DND-41 (cell line): ENCODE measurements at regions not wholly inside any gene's neighbourhood (a gene's known extent, or its start where the extent isn't known, plus 50 kb on each side); places are given as distances from the start of the nearest gene placed in this dataset.

Experiments
- ATAC-seq: fragments of 200-7000 bp; cut with Tn5 transposase; 3 replicates; pipeline ENCODE4 v1.9.1; 2021; ENCODE audit warnings: low read depth; ENCODE audit not compliant: insufficient read depth
- DNase-seq: peaks from one replicate; pipeline ENCODE4 v3.0.0-alpha.2; 2020
- H2AFZ ChIP-seq: 2 replicates; pipeline ENCODE4 v1.6.0; 2012; ENCODE audit warnings: low read depth, low read length
- H3K27ac ChIP-seq: 2 replicates; pipeline ENCODE4 v1.5.1; 2012; ENCODE audit warnings: low read length, inconsistent platforms
- H3K27me3 ChIP-seq: fragments of 200-600 bp; sonication (generic); 2 replicates; pipeline ENCODE4 v1.6.0; 2012; ENCODE audit warnings: low read length, mild to moderate bottlenecking, inconsistent platforms; ENCODE audit not compliant: insufficient read depth, poor library complexity
- H3K36me3 ChIP-seq: 2 replicates; pipeline ENCODE4 v1.5.1; 2012; ENCODE audit warnings: low read length, inconsistent platforms; ENCODE audit not compliant: insufficient read depth
- H3K4me1 ChIP-seq: 2 replicates; pipeline ENCODE4 v1.5.1; 2012; ENCODE audit warnings: mild to moderate bottlenecking, low read length; ENCODE audit not compliant: insufficient read depth
- H3K4me2 ChIP-seq: 2 replicates; pipeline ENCODE4 v1.6.0; 2012; ENCODE audit warnings: mild to moderate bottlenecking, moderate library complexity, low read length, inconsistent platforms; ENCODE audit not compliant: insufficient read depth
- H3K4me3 ChIP-seq, 2 experiments: fragments of 200-600 bp in 1 of 2; shearing (Covaris generic) in 1 of 2; 2 replicates each; pipeline ENCODE4 v1.5.1; 2012 to 2016; ENCODE audit warnings: inconsistent platforms in 2 of 2, low read length in 2 of 2, mild to moderate bottlenecking in 2 of 2, low read depth in 1 of 2, moderate library complexity in 1 of 2
- H3K79me2 ChIP-seq: 2 replicates; pipeline ENCODE4 v1.6.0; 2012; ENCODE audit warnings: low read length, inconsistent platforms; ENCODE audit not compliant: insufficient read depth
- H3K9ac ChIP-seq: 2 replicates; pipeline ENCODE4 v1.6.0; 2012; ENCODE audit warnings: low read depth, mild to moderate bottlenecking, inconsistent platforms, low read length, moderate library complexity
- H3K9me3 ChIP-seq: 2 replicates; pipeline ENCODE4 v1.5.1; 2012; ENCODE audit warnings: low read length, moderate library complexity, mild to moderate bottlenecking, inconsistent platforms; ENCODE audit not compliant: insufficient read depth, severe bottlenecking
- H4K20me1 ChIP-seq: 2 replicates; pipeline ENCODE4 v1.6.0; 2012; ENCODE audit warnings: low read length; ENCODE audit not compliant: insufficient read depth
- CTCF ChIP-seq: IDR thresholded peaks from 2 replicates; pipeline ENCODE4 v1.5.1; 2012; ENCODE audit warnings: borderline replicate concordance, low read length, moderate library complexity, mild to moderate bottlenecking; ENCODE audit not compliant: poor library complexity, severe bottlenecking; ENCODE audit errors: extremely low read depth
- EZH2 ChIP-seq: IDR thresholded peaks from 3 replicates; pipeline ENCODE4 v1.6.1; 2012; ENCODE audit warnings: borderline replicate concordance, low read depth, mild to moderate bottlenecking, moderate library complexity, low read length, inconsistent platforms; ENCODE audit not compliant: severe bottlenecking

DNA sequence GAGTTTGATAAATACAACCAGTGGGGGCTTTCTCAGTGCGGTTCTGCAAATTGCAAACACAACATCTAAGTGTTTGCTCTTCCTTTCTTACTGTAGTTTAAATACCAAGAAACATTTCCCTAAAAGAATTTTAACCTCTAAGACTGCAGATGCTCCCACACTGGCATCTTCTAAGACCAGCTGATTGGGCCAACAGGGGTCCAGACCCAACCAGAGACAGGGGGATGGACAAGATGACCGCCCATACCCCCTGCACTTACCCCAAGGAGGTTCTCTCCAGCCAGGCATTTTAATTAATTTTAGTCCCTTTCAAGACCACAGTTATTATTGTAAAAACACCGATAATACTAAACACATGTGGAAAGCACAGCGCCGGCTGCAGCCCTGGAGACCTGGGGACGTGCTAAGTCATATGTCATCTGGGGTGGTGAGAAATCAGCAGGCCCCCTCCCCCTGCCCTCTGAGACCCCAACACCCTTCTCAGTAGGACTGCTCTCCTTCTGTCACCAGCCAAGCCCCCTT, 242.3 kb downstream of the SOX9 start:
- no peak overlapping the region for H3K4me2 ChIP-seq
- no peak overlapping the region for H3K4me3 ChIP-seq
- H2AFZ ChIP-seq = no peak overlapping the region
- no peak for DNase-seq
- no peaks in the 10 kb centered on the region for H3K4me1 ChIP-seq
- H3K79me2 ChIP-seq = no peaks in the 10 kb centered on the region
- H3K27me3 ChIP-seq = no peaks in the 10 kb centered on the region
- no peaks in the 10 kb centered on the region for H3K36me3 ChIP-seq
- H3K9me3 ChIP-seq = no peaks in the 10 kb centered on the region
- no peaks in the 10 kb centered on the region for H4K20me1 ChIP-seq
- ATAC-seq = no peak
- TF ChIP-seq EZH2 = no peak
- H3K27ac ChIP-seq = no peak overlapping the region
- no peak overlapping the region for H3K9ac ChIP-seq

GRCh38 chr17:72365857-72366414, 245.1 kb downstream of the SOX9 start:
- H3K4me2 ChIP-seq = no peak overlapping the region
- no peaks in the 10 kb centered on the region for H3K36me3 ChIP-seq
- H2AFZ ChIP-seq = no peak overlapping the region
- no peaks in the 10 kb centered on the region for H3K9me3 ChIP-seq
- no peaks in the 10 kb centered on the region for H3K79me2 ChIP-seq
- no peak for DNase-seq
- H3K9ac ChIP-seq = no peak overlapping the region
- TF ChIP-seq CTCF (no peak), EZH2 (no peak)
- no peak for ATAC-seq
- no peaks in the 10 kb centered on the region for H3K27me3 ChIP-seq
- no peaks in the 10 kb centered on the region for H4K20me1 ChIP-seq
- no peaks in the 10 kb centered on the region for H3K4me1 ChIP-seq
- H3K4me3 ChIP-seq = no peak overlapping the region
- no peak overlapping the region for H3K27ac ChIP-seq

- Histone ChIP-seq H4K20me1 (no peaks in the 10 kb centered on the region), H2AFZ (no peak overlapping the region), H3K27ac (no peak overlapping the region), H3K4me3 (no peak overlapping the region), H3K4me1 (no peaks in the 10 kb centered on the region), H3K9ac (no peak overlapping the region), H3K79me2 (no peaks in the 10 kb centered on the region), H3K9me3 (no peaks in the 10 kb centered on the region), H3K27me3 (no peaks in the 10 kb centered on the region), H3K4me2 (no peak overlapping the region), H3K36me3 (no peaks in the 10 kb centered on the region)
- no peak for DNase-seq
- ATAC-seq = no peak
- TF ChIP-seq CTCF (no peak), EZH2 (no peak)
Observed at GRCh38 chr17:72366626-72367025, 245.8 kb downstream of the SOX9 start.

GRCh38 chr17:72368191-72368590, 247.4 kb downstream of the SOX9 start:
- no peaks in the 10 kb centered on the region for H3K4me1 ChIP-seq
- no peak overlapping the region for H3K4me2 ChIP-seq
- H3K27me3 ChIP-seq = no peaks in the 10 kb centered on the region
- no peak overlapping the region for H3K9ac ChIP-seq
- no peak for DNase-seq
- no peaks in the 10 kb centered on the region for H3K79me2 ChIP-seq
- TF ChIP-seq EZH2 (no peak), CTCF (no peak)
- ATAC-seq = no peak
- H2AFZ ChIP-seq = no peak overlapping the region
- H3K9me3 ChIP-seq = no peaks in the 10 kb centered on the region
- H3K27ac ChIP-seq = no peak overlapping the region
- no peaks in the 10 kb centered on the region for H4K20me1 ChIP-seq
- no peak overlapping the region for H3K4me3 ChIP-seq
- no peaks in the 10 kb centered on the region for H3K36me3 ChIP-seq
